ENCODE measurements at regions not wholly inside any gene's neighbourhood (a gene's known extent, or its start where the extent isn't known, plus 50 kb on each side); places are given as distances from the start of the nearest gene placed in this dataset.

DNA sequence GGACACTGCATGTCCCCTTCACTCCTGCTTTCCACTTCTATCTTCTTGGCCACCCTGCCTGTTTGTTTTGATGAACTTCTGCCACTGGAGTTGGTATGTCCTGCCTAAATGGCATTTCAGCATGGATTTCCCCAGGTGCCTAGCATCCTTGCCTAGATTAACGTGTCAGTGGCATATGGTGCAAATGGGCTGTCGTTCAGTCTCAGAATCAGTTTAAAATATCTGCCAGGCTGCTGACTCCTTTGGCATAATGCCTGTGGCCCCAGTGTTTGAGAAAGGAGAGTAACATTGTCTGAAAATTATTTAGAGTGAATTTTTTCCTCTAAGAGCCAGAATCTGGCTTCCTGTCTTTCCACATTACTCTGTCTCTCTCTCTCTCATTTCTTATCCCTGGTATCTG lies 64.9 kb upstream of the BARHL2 start:
- no peak for DNase-seq (ENCODE audit: low read depth in 1 of 2, low spot score in 1 of 2)

DNA sequence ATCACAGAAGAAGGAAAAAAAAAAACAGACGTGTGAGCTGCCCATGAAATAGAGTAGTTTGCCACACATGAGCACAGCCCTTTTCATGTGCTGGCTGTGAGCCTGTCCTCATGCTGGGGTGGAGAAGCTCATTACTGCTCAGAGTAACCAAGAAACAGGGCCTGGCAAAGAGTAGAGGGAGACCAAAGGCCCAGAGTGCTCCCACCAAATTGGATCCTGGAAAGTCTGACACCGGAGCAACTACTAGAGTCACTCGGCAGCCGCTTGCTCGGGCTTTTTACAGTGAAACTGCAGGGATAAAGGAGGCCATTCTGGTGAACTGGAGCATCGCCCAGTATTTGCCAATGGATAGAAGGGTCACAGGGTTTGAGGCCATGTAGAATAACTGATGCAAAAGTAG lies 64.4 kb upstream of the BARHL2 start:
- DNase-seq (ENCODE audit: low read depth in 1 of 2, low spot score in 1 of 2): no peak

GRCh38 chr1:90780981-90781380 lies 63.9 kb upstream of the BARHL2 start:
- no peak for DNase-seq (ENCODE audit: low read depth in 1 of 2, low spot score in 1 of 2)

DNA sequence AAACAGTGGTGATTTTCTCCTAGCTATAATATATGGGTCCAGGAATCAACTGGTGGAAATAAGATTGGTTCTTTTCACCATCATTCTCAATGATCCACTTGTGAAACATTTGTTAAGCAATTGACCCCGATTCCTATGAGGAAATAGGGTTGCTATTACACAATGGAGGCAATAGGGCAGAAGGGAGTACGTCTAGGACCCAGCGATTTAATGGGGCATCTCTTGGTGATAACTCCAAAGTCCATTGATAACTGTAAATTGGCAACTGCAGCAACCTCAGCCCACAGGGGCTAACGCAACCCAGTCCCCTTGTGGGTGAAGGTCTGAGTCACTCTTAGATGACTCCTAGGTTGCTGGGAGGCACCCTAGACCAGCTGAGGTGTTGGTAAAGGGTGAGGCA lies 62.5 kb upstream of the BARHL2 start:
- no peak for DNase-seq (ENCODE audit: low read depth in 1 of 2, low spot score in 1 of 2)

DNA sequence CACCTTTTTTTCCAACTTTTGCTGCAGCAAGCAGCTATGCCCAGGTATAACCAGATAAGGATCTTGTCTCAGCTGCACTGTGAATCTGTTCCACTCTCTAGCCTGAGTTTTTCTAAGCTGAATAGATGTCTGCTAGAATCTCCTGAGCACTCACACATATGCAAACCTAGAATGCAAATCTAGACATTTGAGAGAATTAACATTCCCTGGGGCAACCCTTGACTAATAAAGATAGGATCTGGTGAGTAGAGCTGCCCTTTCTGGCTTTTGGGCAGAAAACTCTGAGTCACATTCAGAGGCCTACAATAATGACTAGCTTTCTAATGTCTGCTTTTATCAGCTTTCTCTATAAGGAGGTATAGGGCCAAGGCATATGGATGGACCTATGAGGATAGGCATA lies 61.4 kb upstream of the BARHL2 start:
- no peak for DNase-seq (ENCODE audit: low read depth in 1 of 2, low spot score in 1 of 2)

- no peak for DNase-seq (ENCODE audit: low read depth in 1 of 2, low spot score in 1 of 2)
Observed at GRCh38 chr1:90773812-90774211, 56.7 kb upstream of the BARHL2 start.

GRCh38 chr1:90768826-90769225 lies 51.7 kb upstream of the BARHL2 start:
- no peak for DNase-seq (ENCODE audit: low read depth in 1 of 2, low spot score in 1 of 2)

GRCh38 chr1:90768098-90768497 lies 51.0 kb upstream of the BARHL2 start:
- no peak for DNase-seq (ENCODE audit: low read depth in 1 of 2, low spot score in 1 of 2)
